B cell (primary cell): ENCODE measurements at regions not wholly inside any gene's neighbourhood (a gene's known extent, or its start where the extent isn't known, plus 50 kb on each side); places are given as distances from the start of the nearest gene placed in this dataset.

ENCODE experiments used
- ATAC-seq: fragments of 200-7000 bp; cut with Tn5 transposase; one replicate; pipeline ENCODE4 v1.10.0; 2021; ENCODE audit warnings: low read depth, mild to moderate bottlenecking, moderate number of reproducible peaks, moderate library complexity
- CTCF ChIA-PET: fragments of 350-600 bp; sonication (Branson Sonifier 250); formaldehyde crosslinking; loops from one replicate; lab custom pipeline; 2021; ENCODE audit warnings: antibody characterized with exemption, inconsistent platforms; lab: Charles Lee
- POLR2A ChIA-PET: fragments of 350-600 bp; sonication (Branson Sonifier 250); formaldehyde crosslinking; loops from one replicate; lab custom pipeline; 2021; ENCODE audit warnings: antibody characterized with exemption; lab: Charles Lee
- DNase-seq: peaks from one replicate; pipeline ENCODE4 v3.0.0; 2013
- H2AFZ ChIP-seq: 2 replicates; pipeline ENCODE4 v1.6.1; 2012; ENCODE audit warnings: mild to moderate bottlenecking, low read depth, low read length; ENCODE audit not compliant: insufficient read depth, poor library complexity, severe bottlenecking
- H3K27ac ChIP-seq, 2 donors: 1 replicate in 1 of 2; 2 replicates in 1 of 2; pipeline ENCODE4 v1.5.1; 2012 to 2013; ENCODE audit warnings: low read length in 2 of 2, mild to moderate bottlenecking in 2 of 2, moderate library complexity in 1 of 2
- H3K27me3 ChIP-seq, 4 experiments: fragments of 200-600 bp in 1 of 4; sonication (generic) in 1 of 4; replicated peaks in 1 of 4; 1 replicate in 2 of 4; 2 replicates in 2 of 4; pipeline versions ENCODE4 v1.6.1 to v1.7.0; 2013 to 2016; ENCODE audit warnings: low read length in 3 of 4, mild to moderate bottlenecking in 2 of 4, mixed read lengths in 1 of 4, moderate library complexity in 1 of 4; ENCODE audit not compliant: insufficient read depth in 4 of 4, control insufficient read depth in 3 of 4; ENCODE audit errors: control extremely low read depth in 1 of 4
- H3K36me3 ChIP-seq, 2 experiments: replicated peaks in 1 of 2; 1 replicate in 1 of 2; 2 replicates in 1 of 2; pipeline versions ENCODE4 v1.6.1 to v1.7.1; 2013; ENCODE audit warnings: low read length in 1 of 2; ENCODE audit not compliant: insufficient read depth in 2 of 2, control insufficient read depth in 1 of 2; ENCODE audit errors: control extremely low read depth in 1 of 2, extremely low read depth in 1 of 2
- H3K4me1 ChIP-seq, 2 donors: fragments of 200-600 bp in 1 of 2; sonication (generic) in 1 of 2; 1 replicate in 1 of 2; 2 replicates in 1 of 2; pipeline versions ENCODE4 v1.5.1 to v1.6.1; 2013 to 2017; ENCODE audit warnings: low read length in 2 of 2; ENCODE audit not compliant: control insufficient read depth in 2 of 2, insufficient read depth in 2 of 2
- H3K4me2 ChIP-seq: replicated peaks from 2 replicates; pipeline ENCODE3; 2012; ENCODE audit warnings: mild to moderate bottlenecking, low read depth, low read length; ENCODE audit not compliant: poor library complexity, severe bottlenecking
- H3K4me3 ChIP-seq, 5 experiments: fragments of 200-600 bp in 1 of 5; sonication (generic) in 1 of 5; 1 replicate in 3 of 5; 2 replicates in 2 of 5; pipeline versions ENCODE4 v1.5.1 to v1.7.0; 2011 to 2016; ENCODE audit warnings: low read length in 4 of 5, mild to moderate bottlenecking in 4 of 5, low read depth in 2 of 5, control low read depth in 1 of 5, moderate library complexity in 1 of 5; ENCODE audit not compliant: insufficient read depth in 1 of 5; ENCODE audit errors: control extremely low read depth in 1 of 5, extremely low read depth in 1 of 5
- H3K79me2 ChIP-seq: fragments of 200-600 bp; sonication (generic); one replicate; pipeline ENCODE4 v1.6.0; 2016; ENCODE audit warnings: low read length; ENCODE audit not compliant: control insufficient read depth, insufficient read depth
- H3K9ac ChIP-seq: fragments of 200-600 bp; sonication (generic); 2 replicates; pipeline ENCODE4 v1.6.1; 2017; ENCODE audit warnings: mild to moderate bottlenecking, low read length, moderate library complexity
- H3K9me3 ChIP-seq, 3 donors: one replicate each; pipeline versions ENCODE4 v1.6.1 to v1.7.1; 2013; ENCODE audit warnings: low read length in 2 of 3; ENCODE audit not compliant: control insufficient read depth in 2 of 3, insufficient read depth in 1 of 3; ENCODE audit errors: control extremely low read depth in 1 of 3
- H4K20me1 ChIP-seq: 2 replicates; pipeline ENCODE4 v1.6.0; 2012; ENCODE audit warnings: mild to moderate bottlenecking, low read length; ENCODE audit not compliant: insufficient read depth, control insufficient read depth, poor library complexity, severe bottlenecking
- H3K27ac Mint-ChIP-seq: one replicate; pipeline ENCODE4 v1.8.0; 2021; ENCODE audit warnings: mixed read lengths
- H3K27me3 Mint-ChIP-seq: one replicate; pipeline ENCODE4 v1.8.0; 2021; ENCODE audit warnings: mixed read lengths
- H3K4me1 Mint-ChIP-seq: one replicate; pipeline ENCODE4 v1.8.0; 2021; ENCODE audit warnings: mixed read lengths
- H3K4me3 Mint-ChIP-seq: one replicate; pipeline ENCODE4 v1.8.0; 2021; ENCODE audit warnings: mixed read lengths
- H3K9me3 Mint-ChIP-seq: one replicate; pipeline ENCODE4 v1.8.0; 2022; ENCODE audit warnings: mixed read lengths; ENCODE audit not compliant: insufficient read depth
- CTCF ChIP-seq: fragments of 200-600 bp; IDR thresholded peaks from one replicate; pipeline ENCODE4 v1.8.0; 2022; ENCODE audit warnings: antibody characterized with exemption, mild to moderate bottlenecking
- EZH2 ChIP-seq: IDR thresholded peaks from 2 replicates; pipeline ENCODE4 v1.6.1; 2012; ENCODE audit warnings: borderline replicate concordance, low read depth, mild to moderate bottlenecking, moderate library complexity, low read length; ENCODE audit not compliant: insufficient read depth, poor library complexity, severe bottlenecking
- WGBS: methylation state at CpG from one replicate; pipeline ENCODE4 v1.1.5; 2013; ENCODE audit warnings: missing lambda C conversion rate; ENCODE audit not compliant: insufficient coverage; 5-methylcytosine and 5-hydroxymethylcytosine counted together
- intact Hi-C: fragments of 100-400 bp; cut with micrococcal nuclease; formaldehyde crosslinking; loops from one replicate; pipeline ENCODE4 v1.10.0; 2022

GRCh38 chr11:122268601-122269130 is 152.7 kb upstream of the BLID start:
- no peak for TF ChIP-seq EZH2
- no peak for TF ChIP-seq CTCF
- POLR2A ChIA-PET = no interaction called here
- H3K79me2 ChIP-seq = no peaks in the 10 kb centered on the region
- intact Hi-C loops = no loop called here
- Mint-ChIP-seq H3K27ac (no peak overlapping the region), H3K27me3 (peaks cover 14% of the 10 kb centered on the region), H3K9me3 (no peaks in the 10 kb centered on the region), H3K4me1 (no peaks in the 10 kb centered on the region), H3K4me3 (no peak overlapping the region)
- peaks cover 0 to 2% (median 0%) of the 10 kb centered on the region in 3 donors for H3K9me3 ChIP-seq
- H3K4me2 ChIP-seq = no peak overlapping the region
- CTCF ChIA-PET = no interaction called here
- H3K4me3 ChIP-seq = no peak overlapping the region
- H3K27me3 ChIP-seq = peaks cover 0 to 2% (median 0%) of the 10 kb centered on the region in 4 experiments
- H4K20me1 ChIP-seq = no peaks in the 10 kb centered on the region
- no peaks in the 10 kb centered on the region for H3K36me3 ChIP-seq
- no peak overlapping the region for H3K27ac ChIP-seq
- 87% methylated on average over 3 of the region's 6 CpGs for WGBS
- H2AFZ ChIP-seq = no peak overlapping the region
- no peak overlapping the region for H3K9ac ChIP-seq
- ATAC-seq (no peak), DNase-seq (no peak)
- no peaks in the 10 kb centered on the region for H3K4me1 ChIP-seq

GRCh38 chr11:122267602-122268001 is 151.6 kb upstream of the BLID start:
- intact Hi-C loops = no loop called here
- H3K36me3 ChIP-seq = no peaks in the 10 kb centered on the region
- peaks cover 0 to 3% (median 0%) of the 10 kb centered on the region in 3 donors for H3K9me3 ChIP-seq
- H4K20me1 ChIP-seq = no peaks in the 10 kb centered on the region
- H3K4me3 ChIP-seq = no peak overlapping the region
- no peak for DNase-seq
- H2AFZ ChIP-seq = no peak overlapping the region
- TF ChIP-seq EZH2 (no peak), CTCF (no peak)
- peaks cover 12% of the 10 kb centered on the region for H3K27me3 Mint-ChIP-seq
- H3K9ac ChIP-seq = no peak overlapping the region
- no peaks in the 10 kb centered on the region for H3K9me3 Mint-ChIP-seq
- H3K27me3 ChIP-seq = peaks cover 0 to 2% (median 0%) of the 10 kb centered on the region in 4 experiments
- no peaks in the 10 kb centered on the region for H3K4me1 Mint-ChIP-seq
- no peak overlapping the region for H3K4me3 Mint-ChIP-seq
- no peak overlapping the region for H3K27ac Mint-ChIP-seq
- ChIA-PET CTCF (no interaction called here), POLR2A (no interaction called here)
- no peak for ATAC-seq
- no peak overlapping the region for H3K4me2 ChIP-seq
- no peaks in the 10 kb centered on the region for H3K4me1 ChIP-seq
- H3K27ac ChIP-seq = no peak overlapping the region
- WGBS = no CpG with 5 or more reads among the region's 2 CpGs
- H3K79me2 ChIP-seq = no peaks in the 10 kb centered on the region
